PC-9 (cell line): ENCODE measurements at regions not wholly inside any gene's neighbourhood (a gene's known extent, or its start where the extent isn't known, plus 50 kb on each side); places are given as distances from the start of the nearest gene placed in this dataset.

ENCODE experiments used
- BruUV-seq: library from RNA; stranded (reverse); fragments of 400-500 nt; replicated peaks from 2 replicates; lab custom pipeline; 2021; lab: Mats Ljungman, UMichigan
- CTCF ChIA-PET: fragments of 300-600 bp; sonication (Branson Sonifier 250); formaldehyde crosslinking; loops from one replicate; lab custom pipeline; 2022; ENCODE audit warnings: antibody characterized with exemption; lab: Charles Lee
- POLR2A ChIA-PET: fragments of 300-600 bp; sonication (Branson Sonifier 250); formaldehyde crosslinking; loops from one replicate; lab custom pipeline; 2022; ENCODE audit warnings: antibody characterized with exemption; ENCODE audit not compliant: unreplicated experiment; lab: Charles Lee
- DNase-seq, 2 experiments: peaks; one replicate each; pipeline versions ENCODE4 v3.0.0 to v3.0.0-alpha.2; 2015 to 2022; ENCODE audit warnings: mixed read lengths in 1 of 2
- H2AFZ ChIP-seq: fragments of 200-600 bp; sonication (generic); 2 replicates; pipeline ENCODE4 v1.8.1; 2017; ENCODE audit warnings: antibody characterized with exemption
- H3F3A ChIP-seq: fragments of 200-600 bp; sonication (generic); 2 replicates; pipeline ENCODE4 v1.8.1; 2017; ENCODE audit warnings: antibody characterized with exemption, mild to moderate bottlenecking, low read depth; ENCODE audit not compliant: insufficient read depth
- H3K27ac ChIP-seq: fragments of 200-600 bp; sonication (generic); 2 replicates; pipeline ENCODE4 v1.6.1; 2016; ENCODE audit warnings: mixed run types
- H3K27me3 ChIP-seq: fragments of 200-600 bp; sonication (generic); 2 replicates; pipeline ENCODE4 v1.6.1; 2016; ENCODE audit warnings: low read depth, mixed run types; ENCODE audit not compliant: insufficient read depth
- H3K36me3 ChIP-seq: fragments of 200-600 bp; sonication (generic); 2 replicates; pipeline ENCODE4 v1.6.1; 2016; ENCODE audit warnings: low read depth, mixed run types
- H3K4me1 ChIP-seq: fragments of 200-600 bp; sonication (generic); replicated peaks from 2 replicates; pipeline ENCODE4 v1.6.1; 2016; ENCODE audit warnings: mixed run types; ENCODE audit not compliant: insufficient read depth
- H3K4me2 ChIP-seq: fragments of 200-600 bp; sonication (generic); 2 replicates; pipeline ENCODE4 v1.6.1; 2017; ENCODE audit warnings: mixed run types
- H3K4me3 ChIP-seq: fragments of 200-600 bp; sonication (generic); 2 replicates; pipeline ENCODE4 v1.6.1; 2016; ENCODE audit warnings: mixed run types
- H3K79me2 ChIP-seq: fragments of 200-600 bp; sonication (generic); 2 replicates; pipeline ENCODE4 v1.6.1; 2017; ENCODE audit warnings: low read depth, mixed run types
- H3K9me2 ChIP-seq: fragments of 200-600 bp; sonication (generic); 2 replicates; pipeline ENCODE4 v1.8.1; 2017; ENCODE audit warnings: mild to moderate bottlenecking; ENCODE audit not compliant: insufficient read depth
- H3K9me3 ChIP-seq: fragments of 200-600 bp; sonication (generic); 2 replicates; pipeline ENCODE4 v1.8.1; 2016; ENCODE audit warnings: low read depth; ENCODE audit not compliant: insufficient read depth
- H4K20me1 ChIP-seq: fragments of 200-600 bp; sonication (generic); 2 replicates; pipeline ENCODE4 v1.8.1; 2017; ENCODE audit not compliant: insufficient read depth
- EZH2 ChIP-seq: fragments of 200-600 bp; sonication (generic); IDR thresholded peaks from 2 replicates; pipeline ENCODE4 v1.8.0; 2017; ENCODE audit warnings: antibody characterized with exemption, low read depth
- intact Hi-C: fragments of 100-400 bp; cut with micrococcal nuclease; formaldehyde crosslinking; loops from one replicate; pipeline ENCODE4 v1.10.0; 2022; ENCODE audit not compliant: unreplicated experiment
- TF ChIP-seq, protein P1 (sequence below): fragments of 200-600 bp; sonication (generic); conservative IDR thresholded peaks from 2 replicates; pipeline ENCODE4 v1.6.1; 2017; ENCODE audit warnings: mixed run types, antibody characterized with exemption, mild to moderate bottlenecking, moderate library complexity

DNA sequence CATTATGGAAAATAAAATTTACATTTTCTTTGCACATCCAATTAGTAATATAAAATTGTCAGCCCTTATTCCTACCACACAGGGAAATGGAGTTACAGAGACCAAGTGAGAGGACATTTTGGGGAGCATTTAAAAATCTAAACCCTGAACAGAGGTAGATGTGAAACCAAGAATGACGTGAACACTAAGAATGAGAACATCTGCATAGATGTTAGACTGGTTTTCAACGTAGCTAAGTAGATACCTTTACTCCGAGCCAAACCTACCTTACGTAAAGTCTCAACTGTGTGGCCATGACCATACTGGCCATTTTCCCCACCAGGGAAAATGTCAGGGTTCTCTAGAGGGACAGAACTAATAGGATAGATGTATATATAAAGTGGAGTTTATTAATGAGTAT, 51.4 kb upstream of the THBS1 start:
- TF ChIP-seq, protein P1, sequence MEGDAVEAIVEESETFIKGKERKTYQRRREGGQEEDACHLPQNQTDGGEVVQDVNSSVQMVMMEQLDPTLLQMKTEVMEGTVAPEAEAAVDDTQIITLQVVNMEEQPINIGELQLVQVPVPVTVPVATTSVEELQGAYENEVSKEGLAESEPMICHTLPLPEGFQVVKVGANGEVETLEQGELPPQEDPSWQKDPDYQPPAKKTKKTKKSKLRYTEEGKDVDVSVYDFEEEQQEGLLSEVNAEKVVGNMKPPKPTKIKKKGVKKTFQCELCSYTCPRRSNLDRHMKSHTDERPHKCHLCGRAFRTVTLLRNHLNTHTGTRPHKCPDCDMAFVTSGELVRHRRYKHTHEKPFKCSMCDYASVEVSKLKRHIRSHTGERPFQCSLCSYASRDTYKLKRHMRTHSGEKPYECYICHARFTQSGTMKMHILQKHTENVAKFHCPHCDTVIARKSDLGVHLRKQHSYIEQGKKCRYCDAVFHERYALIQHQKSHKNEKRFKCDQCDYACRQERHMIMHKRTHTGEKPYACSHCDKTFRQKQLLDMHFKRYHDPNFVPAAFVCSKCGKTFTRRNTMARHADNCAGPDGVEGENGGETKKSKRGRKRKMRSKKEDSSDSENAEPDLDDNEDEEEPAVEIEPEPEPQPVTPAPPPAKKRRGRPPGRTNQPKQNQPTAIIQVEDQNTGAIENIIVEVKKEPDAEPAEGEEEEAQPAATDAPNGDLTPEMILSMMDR, result no peak
- TF ChIP-seq EZH2, result no peak
- H3K27ac ChIP-seq, result no peak overlapping the region
- intact Hi-C loops, result no loop called here
- no peaks in the 10 kb centered on the region for H4K20me1 ChIP-seq
- no peaks in the 10 kb centered on the region for H3K9me3 ChIP-seq
- H3K36me3 ChIP-seq, result no peaks in the 10 kb centered on the region
- no peak overlapping the region for H3K4me2 ChIP-seq
- no peaks in the 10 kb centered on the region for H3F3A ChIP-seq
- no TSS peak for BruUV-seq
- no peaks in the 10 kb centered on the region for H3K27me3 ChIP-seq
- no peaks in the 10 kb centered on the region for H3K79me2 ChIP-seq
- CTCF ChIA-PET, result no interaction called here
- no peaks in the 10 kb centered on the region for H3K4me1 ChIP-seq
- no peak for DNase-seq
- no peak overlapping the region for H2AFZ ChIP-seq
- POLR2A ChIA-PET, result no interaction called here
- H3K4me3 ChIP-seq, result no peak overlapping the region
- H3K9me2 ChIP-seq, result no peaks in the 10 kb centered on the region

DNA sequence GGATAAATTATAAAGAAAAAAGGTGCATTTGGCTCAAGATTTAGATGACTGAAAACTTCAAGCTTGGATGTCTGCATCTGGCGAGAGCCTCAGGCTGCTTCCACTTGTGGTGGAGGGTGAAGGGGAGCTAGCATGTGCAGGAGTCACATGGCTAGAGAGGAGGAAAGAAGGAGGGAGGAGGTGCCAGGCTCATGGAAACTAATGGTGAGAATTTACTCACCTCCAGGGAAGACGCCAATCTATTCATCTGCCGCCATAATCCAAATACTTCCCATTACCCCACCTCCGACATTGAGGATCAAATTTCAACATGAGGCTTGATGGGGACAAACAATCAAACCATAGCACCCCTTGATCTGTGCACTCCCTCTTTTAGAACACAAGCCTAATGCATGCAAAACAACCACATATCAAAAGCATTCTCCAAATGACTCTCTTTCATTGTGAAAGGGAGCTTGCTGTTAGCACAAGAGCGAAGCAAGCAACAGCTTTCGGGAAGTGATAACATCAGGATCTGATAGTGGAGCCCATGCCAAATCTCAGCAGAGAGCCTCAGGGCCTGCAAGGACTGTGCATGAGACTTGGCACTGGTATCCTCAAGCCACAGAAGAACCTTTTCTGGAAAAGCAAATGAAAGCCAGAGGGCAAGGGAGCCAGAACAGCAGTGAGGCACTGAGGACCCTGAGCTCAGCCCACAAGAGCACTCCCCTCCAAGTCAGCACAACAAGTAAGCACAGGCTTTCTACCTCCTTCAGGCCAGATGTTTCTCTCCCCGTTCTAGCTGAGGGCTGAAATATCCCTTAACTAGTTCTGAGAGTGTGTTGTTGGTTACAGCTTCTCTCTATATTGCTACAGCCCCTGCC, 50.2 kb upstream of the THBS1 start:
- Histone ChIP-seq H3K36me3 (no peaks in the 10 kb centered on the region), H3K79me2 (no peaks in the 10 kb centered on the region), H3K4me3 (no peak overlapping the region), H2AFZ (no peak overlapping the region), H3K9me2 (no peaks in the 10 kb centered on the region), H3K4me2 (no peak overlapping the region), H3K27me3 (no peaks in the 10 kb centered on the region), H3K9me3 (no peaks in the 10 kb centered on the region), H3K27ac (no peak overlapping the region), H3F3A (no peaks in the 10 kb centered on the region), H4K20me1 (no peaks in the 10 kb centered on the region), H3K4me1 (no peaks in the 10 kb centered on the region)
- CTCF ChIA-PET, result no interaction called here
- TF ChIP-seq EZH2, result no peak
- TF ChIP-seq, protein P1, result no peak
- intact Hi-C loops, result no loop called here
- POLR2A ChIA-PET, result interaction anchor here (0.6 kb wide), 2 partner anchors 26 to 49 kb away, joined by 3 to 9 read pairs; no protein-coding TSS in a partner anchor
- BruUV-seq, result no TSS peak
- peak; percentile 40 to 50 for DNase-seq
